HG02763 (cell line): ENCODE measurements at regions not wholly inside any gene's neighbourhood (a gene's known extent, or its start where the extent isn't known, plus 50 kb on each side); places are given as distances from the start of the nearest gene placed in this dataset.
"Not testable (repeated sequence)": the region's sequence is repeated elsewhere in the genome, so short reads cannot be mapped to it uniquely, and the experiment has no call there.

ENCODE experiments used
- ATAC-seq: cut with Tn5 transposase; IDR thresholded peaks from one replicate; pipeline ENCODE4 v1.9.1; 2021; ENCODE audit warnings: mild to moderate bottlenecking, moderate library complexity; ENCODE audit not compliant: unreplicated experiment

GRCh38 chr12:74235342-74235741 is 302.3 kb upstream of the ATXN7L3B start:
- no peak for ATAC-seq

- no peak for ATAC-seq
Observed at GRCh38 chr12:74241341-74241740, 296.3 kb upstream of the ATXN7L3B start.

DNA sequence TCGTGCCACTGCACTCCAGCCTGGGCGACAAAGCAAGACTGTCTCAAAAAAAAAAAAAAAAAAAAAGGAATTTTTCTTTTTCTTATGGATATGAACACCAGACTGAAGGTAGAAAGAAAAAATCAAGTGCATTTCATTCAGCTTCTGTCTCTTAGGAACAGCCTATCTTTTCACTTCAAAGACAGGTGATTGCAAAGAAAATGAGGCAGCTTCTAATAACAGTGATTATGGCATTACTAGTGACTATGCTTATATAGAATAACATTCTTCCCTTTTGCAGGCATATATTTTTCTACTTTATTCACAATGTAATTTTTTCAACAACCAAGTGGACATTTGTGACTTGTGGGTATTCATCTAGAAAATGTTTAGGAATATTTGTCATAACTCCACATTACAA is 295.5 kb upstream of the ATXN7L3B start:
- ATAC-seq = no peak

DNA sequence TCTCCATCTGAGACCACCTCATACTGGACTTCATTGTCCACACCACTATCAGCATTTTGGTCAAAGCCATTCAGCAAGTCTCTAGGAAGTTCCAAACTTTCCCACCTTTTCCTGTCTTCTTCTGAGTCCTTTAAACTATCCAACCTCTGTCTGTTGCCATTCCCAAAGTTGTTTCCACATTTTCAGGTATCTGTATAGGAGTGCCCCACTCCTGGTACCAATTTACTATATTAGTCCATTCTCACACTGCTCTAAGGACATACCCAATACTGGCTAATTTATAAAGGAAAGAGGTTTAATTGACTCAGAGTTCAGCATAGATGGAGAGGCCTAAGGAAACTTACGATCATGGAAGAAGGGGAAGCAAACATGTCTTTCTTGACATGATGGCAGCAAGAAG is 292.2 kb upstream of the ATXN7L3B start:
- ATAC-seq = no peak

DNA sequence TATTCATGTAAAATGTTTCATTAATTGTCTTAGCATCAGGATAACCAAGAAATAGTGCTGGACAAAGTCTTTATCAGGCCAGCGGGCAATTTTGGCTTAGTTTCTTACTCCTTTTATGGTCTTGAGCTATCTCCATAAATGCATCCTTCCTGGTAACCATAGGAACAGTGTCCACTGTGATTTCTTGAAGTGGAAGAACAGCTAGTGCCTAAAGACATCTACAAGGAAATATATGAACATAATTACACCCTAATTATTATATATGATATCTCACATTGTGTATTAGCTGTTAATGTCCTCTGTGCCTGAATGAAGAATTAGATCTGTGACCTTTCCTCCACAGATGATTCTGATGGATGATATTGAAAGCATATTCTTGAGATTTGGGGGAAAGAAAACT is 286.7 kb upstream of the ATXN7L3B start:
- no peak for ATAC-seq

GRCh38 chr12:74253826-74254225 is 283.8 kb upstream of the ATXN7L3B start:
- not testable (repeated sequence) for ATAC-seq

GRCh38 chr12:74254784-74255183 is 282.9 kb upstream of the ATXN7L3B start:
- ATAC-seq = no peak

- ATAC-seq = no peak
Observed at GRCh38 chr12:74259199-74259598, 278.4 kb upstream of the ATXN7L3B start.

DNA sequence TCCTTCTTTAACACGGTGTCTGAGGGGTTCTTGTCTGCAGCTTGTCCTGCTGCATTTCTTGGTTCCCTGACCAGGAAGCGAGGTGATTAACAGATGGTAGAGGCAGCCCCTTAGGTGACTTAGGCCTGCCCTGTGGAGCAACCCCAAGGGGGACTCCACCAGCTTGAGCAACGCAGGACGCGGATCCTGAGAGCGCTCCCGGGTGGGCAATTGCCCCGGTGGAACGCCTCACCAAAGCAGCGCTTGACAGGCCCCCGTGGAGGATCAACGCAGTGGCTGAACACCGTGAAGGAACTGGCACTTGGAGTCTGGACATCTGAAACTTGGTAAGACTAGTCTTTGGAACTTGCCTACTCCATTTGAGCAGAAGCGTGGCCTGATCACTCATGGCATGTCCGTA is 272.9 kb upstream of the ATXN7L3B start:
- ATAC-seq = no peak

GRCh38 chr12:74269355-74269754 is 268.3 kb upstream of the ATXN7L3B start:
- not testable (repeated sequence) for ATAC-seq

DNA sequence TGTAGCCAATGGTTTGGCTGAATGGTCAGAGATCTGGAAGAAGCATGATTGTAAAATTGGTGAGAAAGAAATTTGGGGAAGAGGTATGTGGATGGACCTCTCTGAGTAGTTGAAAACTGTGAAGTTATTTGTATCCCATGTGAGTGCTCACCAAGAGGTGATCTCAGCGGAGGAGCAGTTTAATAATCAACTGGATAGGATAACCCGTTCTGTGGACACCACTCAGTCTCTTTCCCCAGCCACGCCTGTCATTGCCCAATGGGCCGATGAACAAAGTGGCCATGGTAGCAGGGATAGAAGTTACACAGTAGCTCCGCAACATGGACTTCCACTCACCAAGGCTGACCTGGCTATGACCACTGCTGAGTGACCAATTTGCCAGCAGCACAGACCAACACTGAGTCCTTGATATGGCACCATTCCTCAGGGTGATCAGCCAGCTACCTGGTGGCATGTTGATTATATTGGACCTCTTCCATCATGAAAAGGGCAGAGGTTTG is 257.4 kb upstream of the ATXN7L3B start:
- no peak for ATAC-seq

- not testable (repeated sequence) for ATAC-seq
Observed at GRCh38 chr12:74281401-74282180, 256.0 kb upstream of the ATXN7L3B start.

DNA sequence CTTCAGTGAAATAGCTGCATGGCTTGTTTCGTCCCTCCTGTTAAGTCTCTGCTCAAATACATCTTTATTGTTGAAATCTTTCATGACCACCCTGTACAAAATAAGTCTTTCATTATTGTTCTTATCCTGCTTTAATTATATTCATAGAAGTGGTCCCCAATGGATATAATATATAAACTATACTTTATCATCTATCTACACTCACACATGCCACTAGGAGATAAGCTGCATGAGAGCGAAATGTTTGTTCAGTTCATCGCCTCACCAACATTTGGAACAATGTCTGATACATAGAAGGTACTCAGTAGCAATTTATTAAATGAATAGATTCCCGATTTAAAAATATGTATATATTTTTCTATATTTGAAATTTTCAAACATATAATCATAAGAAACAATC is 254.0 kb upstream of the ATXN7L3B start:
- ATAC-seq = no peak

- ATAC-seq = no peak
Observed at GRCh38 chr12:74285773-74286172, 251.9 kb upstream of the ATXN7L3B start.

DNA sequence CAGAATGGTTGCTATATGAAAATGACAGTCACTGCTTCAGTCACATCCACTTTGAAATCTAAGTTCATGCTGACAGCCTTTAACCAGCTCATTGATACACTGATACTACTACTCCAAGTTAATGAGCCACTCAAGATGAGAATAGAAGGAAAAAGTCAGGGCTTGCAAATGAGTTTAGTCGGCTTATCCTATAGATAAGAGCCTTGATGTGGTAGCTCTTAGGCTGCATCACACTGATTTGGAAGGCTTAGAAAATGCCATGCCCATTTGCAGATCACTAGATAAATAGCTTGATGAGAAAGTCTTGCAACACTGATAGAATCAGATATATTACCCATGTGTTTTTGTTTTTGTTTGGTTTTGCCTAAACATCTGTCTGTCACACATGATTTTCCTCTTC is 251.4 kb upstream of the ATXN7L3B start:
- ATAC-seq = no peak

DNA sequence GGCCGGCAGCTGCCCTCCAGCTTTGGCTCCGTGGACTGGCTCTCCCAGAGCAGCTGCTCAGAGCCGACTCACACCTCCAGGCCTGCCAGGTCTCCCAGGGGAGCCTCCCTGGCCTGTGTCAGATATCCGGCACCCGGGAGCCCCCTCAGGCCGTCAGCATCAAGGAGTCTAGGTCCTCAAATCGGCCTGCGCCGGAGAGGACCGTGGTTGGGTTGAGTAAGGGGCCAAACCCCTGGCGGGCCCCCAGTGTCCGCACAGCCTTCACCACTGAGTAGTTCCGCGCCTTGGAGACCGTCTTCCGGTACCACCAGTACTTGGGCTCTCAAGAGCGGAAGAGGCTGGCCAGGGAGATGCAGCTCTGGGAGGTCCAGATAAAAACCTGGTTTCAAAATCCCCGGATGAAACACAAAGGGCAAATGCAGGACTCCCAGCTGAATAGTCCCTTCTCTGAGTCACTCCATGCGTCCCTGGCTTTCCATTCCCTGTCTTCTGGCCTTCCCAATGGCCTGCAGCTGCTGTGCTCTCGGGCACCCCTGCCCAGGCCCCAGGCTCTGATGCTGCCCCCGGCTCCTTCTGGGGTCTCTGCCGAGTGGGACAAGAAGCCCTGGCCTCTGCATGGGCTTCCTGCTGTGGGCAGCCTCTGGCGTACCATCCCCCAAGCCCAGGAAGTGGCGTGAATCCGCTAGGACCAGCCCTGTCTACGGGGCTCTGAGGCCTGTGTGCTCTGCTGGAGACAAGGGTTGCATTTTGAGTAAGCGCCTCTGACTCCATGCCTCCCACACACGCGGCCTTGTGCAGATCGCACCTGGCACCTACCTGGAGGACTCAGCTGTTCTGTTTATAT is 245.1 kb upstream of the ATXN7L3B start:
- ATAC-seq = no peak

- ATAC-seq = no peak
Observed at GRCh38 chr12:74293689-74294131, 243.9 kb upstream of the ATXN7L3B start.

DNA sequence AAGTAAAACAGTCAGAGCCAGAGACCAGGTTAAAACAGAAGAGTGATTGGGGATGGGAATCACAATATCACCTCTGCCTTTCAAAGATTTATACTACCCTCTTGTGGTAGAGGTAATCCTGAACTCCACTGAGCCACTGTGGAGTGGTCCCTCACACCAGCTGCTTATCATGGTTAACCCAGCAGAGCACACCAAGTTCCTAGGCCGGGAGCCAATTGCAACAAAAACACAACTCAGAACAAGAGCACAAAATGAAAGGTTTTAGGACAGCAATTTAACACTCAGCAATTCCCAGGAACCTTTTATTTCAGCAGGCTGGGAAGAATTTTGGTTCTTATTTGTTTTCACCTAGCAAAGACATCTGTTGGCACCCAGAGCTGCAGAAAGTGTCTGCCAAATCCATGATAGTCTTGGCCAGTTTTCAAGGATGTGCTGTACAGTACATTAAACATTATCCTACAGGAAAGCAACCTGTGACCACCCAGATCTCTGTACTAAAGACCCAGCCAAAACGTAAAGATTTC is 220.5 kb upstream of the ATXN7L3B start:
- no peak for ATAC-seq

DNA sequence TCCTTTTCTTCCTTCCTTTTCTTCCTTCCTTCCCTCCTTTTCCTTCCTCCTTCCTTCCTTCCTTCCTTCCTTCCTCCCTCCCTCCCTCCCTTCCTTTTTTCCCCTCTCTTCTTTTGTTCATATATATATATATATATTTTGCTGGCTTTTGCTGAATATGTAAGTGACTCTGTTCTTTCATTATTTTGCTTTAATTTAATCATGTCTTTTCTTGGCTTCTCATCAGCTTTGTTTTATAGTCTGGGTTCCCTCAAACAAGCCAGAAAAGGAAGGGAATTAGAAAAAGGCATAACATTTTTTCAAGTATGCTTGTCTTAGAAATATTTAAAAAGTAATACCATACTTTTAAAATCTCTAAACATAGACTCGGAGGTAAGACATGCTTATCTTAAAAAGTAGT is 219.9 kb upstream of the ATXN7L3B start:
- ATAC-seq = no peak

- ATAC-seq = no peak
Observed at GRCh38 chr12:74319886-74320285, 217.7 kb upstream of the ATXN7L3B start.

GRCh38 chr12:74321381-74321780 is 216.3 kb upstream of the ATXN7L3B start:
- ATAC-seq = no peak

DNA sequence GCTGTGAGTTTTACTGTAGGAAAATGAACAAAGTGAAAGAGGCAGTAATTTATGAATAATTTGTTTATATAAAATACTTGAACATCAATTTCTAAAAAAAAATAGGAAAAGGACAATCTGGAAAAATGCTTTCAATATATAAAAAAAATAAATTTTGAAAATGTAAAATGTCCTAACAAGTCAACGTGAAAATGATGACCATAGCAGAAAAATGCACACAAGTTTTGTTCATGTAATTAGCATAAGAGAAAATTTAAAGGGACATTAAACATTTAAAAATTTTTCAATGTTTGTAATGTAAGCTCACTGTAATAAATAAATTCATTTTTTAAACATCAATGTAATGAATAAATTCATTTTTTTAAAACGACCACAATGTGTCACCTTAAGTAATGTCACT is 214.8 kb upstream of the ATXN7L3B start:
- ATAC-seq = no peak
